GM12864 (cell line): ENCODE measurements at regions not wholly inside any gene's neighbourhood (a gene's known extent, or its start where the extent isn't known, plus 50 kb on each side); places are given as distances from the start of the nearest gene placed in this dataset.

Experiments used
- DNase-seq: peaks from one replicate; pipeline ENCODE4 v3.0.0-alpha.2; 2011; ENCODE audit warnings: low read depth
- H3K4me3 ChIP-seq: 2 replicates; pipeline ENCODE4 v1.5.1; 2011; ENCODE audit warnings: mild to moderate bottlenecking, low read depth, low read length, control low read depth
- TF ChIP-seq, protein P1 (sequence below): IDR thresholded peaks from 2 replicates; pipeline ENCODE4 v1.5.1; 2011; ENCODE audit warnings: low read depth, mild to moderate bottlenecking, moderate library complexity, low read length, control low read depth, inconsistent platforms; ENCODE audit errors: missing control alignments

DNA sequence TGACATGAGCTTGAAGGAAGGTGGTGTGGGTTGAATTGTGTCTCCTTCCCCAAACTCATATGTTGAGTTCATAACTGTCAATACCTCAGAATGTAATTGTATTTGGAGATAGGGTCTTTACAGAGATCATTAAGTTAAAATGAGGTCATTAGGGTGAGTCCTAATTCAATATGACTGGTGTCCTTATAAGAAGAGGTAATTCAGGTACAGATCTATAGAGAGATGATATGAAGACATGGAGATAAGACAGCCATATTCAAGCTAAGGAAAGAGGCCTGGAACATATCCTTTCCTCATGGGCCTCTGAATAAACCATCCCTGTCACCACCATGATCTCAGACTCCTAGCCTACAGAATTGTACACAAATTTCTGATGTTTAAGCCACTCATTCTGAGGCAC, 514.7 kb upstream of the MGAT4C start:
- no peak overlapping the region for H3K4me3 ChIP-seq
- DNase-seq: no peak
- TF ChIP-seq, protein P1, sequence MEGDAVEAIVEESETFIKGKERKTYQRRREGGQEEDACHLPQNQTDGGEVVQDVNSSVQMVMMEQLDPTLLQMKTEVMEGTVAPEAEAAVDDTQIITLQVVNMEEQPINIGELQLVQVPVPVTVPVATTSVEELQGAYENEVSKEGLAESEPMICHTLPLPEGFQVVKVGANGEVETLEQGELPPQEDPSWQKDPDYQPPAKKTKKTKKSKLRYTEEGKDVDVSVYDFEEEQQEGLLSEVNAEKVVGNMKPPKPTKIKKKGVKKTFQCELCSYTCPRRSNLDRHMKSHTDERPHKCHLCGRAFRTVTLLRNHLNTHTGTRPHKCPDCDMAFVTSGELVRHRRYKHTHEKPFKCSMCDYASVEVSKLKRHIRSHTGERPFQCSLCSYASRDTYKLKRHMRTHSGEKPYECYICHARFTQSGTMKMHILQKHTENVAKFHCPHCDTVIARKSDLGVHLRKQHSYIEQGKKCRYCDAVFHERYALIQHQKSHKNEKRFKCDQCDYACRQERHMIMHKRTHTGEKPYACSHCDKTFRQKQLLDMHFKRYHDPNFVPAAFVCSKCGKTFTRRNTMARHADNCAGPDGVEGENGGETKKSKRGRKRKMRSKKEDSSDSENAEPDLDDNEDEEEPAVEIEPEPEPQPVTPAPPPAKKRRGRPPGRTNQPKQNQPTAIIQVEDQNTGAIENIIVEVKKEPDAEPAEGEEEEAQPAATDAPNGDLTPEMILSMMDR: no peak

DNA sequence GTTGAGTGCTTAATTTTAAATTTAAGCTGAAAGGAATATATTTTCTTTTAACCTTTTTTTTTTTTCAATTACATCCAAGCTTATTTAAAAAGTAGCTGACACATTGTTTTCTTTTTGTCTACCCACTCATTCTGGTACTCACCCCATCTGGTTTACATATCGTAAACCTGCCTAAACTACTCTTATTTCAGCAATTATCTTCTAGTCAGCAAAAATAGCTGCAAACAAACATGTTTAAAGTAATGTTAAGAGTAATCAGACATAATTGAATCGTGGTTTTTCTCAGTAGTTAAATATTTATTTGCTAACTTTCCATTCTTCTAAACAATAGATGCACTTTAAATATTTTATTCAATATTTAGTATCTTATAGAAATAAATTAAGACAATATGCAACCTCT, 492.7 kb upstream of the MGAT4C start:
- H3K4me3 ChIP-seq: no peak overlapping the region
- TF ChIP-seq, protein P1: no peak
- DNase-seq: no peak

DNA sequence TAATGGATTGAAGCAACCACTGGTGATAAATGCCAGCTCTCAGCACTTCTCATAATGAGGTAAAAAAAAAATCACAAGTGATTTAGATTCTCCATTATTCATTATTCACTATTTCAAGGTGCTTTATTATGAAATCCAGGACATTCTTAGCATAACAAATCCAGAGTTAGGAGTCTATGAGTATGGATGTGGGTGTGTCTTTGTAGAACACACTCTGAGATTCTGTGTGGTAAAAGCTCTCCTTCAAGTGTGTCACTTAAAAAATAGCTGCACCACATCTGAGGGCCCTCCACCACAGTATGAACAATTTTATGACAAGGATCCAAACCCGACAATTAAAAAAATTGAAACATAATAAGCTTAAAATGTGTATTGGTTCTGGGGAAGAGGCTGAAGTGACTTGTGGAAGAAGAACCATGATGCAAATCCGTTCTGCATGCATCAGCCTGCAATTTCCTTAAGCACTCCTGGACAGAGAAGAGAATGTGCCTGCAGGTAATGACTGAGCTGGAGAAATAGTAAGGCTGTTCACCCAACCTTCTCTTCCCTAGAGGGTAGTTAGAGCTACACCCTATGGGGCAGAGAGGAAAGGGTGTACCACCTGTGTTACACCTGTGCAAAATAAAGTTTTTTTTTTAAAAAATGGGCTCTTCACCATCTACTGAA, 488.5 kb upstream of the MGAT4C start:
- no peak overlapping the region for H3K4me3 ChIP-seq
- DNase-seq: no peak
- TF ChIP-seq, protein P1: no peak

DNA sequence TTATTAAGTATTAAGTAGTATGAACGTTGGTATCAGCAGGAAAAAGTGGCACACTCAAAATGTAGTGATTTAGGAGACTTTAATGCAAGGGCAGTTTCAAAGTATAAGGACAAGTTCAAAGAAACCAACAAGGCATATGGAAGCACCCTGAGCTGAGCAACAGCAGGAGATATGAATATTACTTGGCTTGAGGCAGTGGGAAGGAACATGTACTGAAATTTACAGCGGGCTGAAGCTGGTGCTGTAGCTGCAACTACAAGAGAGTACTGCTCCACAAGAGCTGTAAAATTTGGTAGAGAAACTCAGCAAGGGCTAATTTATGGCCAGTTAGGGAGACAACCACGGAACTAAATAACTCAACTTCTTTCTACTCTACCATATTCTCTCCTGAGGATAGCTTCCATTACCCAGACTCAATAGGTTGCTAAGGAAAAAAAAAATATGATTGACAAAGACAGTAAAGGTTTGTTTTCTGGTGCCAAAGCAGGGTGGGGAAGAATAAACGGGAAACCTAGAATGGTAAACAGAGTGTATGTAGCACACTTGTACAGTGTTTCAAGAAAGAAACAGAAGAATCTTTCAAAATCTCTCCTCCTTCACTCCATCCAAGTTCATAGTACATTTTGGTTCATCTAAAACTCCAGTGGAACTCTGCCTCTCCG, 487.8 kb upstream of the MGAT4C start:
- no peak overlapping the region for H3K4me3 ChIP-seq
- TF ChIP-seq, protein P1: no peak
- no peak for DNase-seq

DNA sequence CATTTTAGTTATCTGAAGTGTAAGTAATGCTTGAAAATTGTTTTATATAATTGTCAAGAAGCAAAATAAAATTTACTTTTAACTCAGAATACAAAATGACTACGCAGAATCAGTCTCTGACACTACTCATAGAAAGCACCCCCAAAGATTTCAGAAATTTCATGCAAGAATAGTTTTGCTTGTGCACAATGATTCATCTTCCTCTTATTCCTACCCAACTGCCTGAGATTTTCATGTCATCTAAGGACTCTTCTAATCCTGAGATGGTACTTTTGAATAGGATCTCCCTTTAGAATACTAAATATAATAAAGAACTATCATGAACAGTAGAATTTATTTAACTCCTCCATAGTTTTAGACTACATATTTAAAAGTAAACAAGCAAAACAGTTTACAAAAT, 485.3 kb upstream of the MGAT4C start:
- no peak overlapping the region for H3K4me3 ChIP-seq
- TF ChIP-seq, protein P1: no peak
- DNase-seq: no peak

DNA sequence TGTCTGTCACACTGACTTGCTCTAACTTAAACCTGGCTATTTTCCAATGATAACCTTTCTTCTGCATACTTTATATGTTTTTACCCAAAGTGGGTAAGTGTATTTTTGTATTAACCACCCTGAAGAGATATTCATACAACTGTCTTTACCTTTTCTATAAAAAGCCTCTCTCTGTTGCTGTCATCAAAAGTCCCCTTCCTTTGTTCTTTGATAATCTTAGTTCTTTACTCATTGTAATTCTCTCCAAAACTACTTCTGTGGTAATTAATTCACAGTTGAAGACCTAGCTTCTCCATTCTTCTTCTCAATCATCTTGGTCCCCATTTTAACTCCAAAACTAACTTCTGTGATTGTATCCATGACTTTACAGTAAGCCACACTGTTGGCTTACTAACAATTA, 479.7 kb upstream of the MGAT4C start:
- TF ChIP-seq, protein P1: no peak
- no peak overlapping the region for H3K4me3 ChIP-seq
- no peak for DNase-seq

DNA sequence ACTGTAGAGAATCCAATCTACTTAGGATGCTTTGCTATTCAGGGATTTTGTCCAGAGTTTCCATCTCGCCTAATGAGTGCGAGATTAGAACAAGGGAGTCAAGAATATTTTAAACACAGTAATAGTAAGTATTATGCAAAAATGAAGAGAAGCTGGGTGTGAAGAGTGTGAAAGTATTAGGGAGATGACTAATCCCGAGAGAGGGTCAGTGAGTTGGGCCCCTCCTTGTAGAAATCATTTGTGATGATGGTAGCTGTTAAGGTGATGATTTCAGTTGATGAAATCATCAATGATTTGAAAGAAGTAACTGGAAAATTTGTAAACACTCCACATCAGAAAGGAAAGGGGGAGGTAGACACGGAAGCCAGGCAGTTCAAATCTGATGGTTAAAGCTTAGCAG, 478.9 kb upstream of the MGAT4C start:
- DNase-seq: no peak
- TF ChIP-seq, protein P1: no peak
- no peak overlapping the region for H3K4me3 ChIP-seq
